GM19395 (cell line): ENCODE measurements at regions not wholly inside any gene's neighbourhood (a gene's known extent, or its start where the extent isn't known, plus 50 kb on each side); places are given as distances from the start of the nearest gene placed in this dataset.

Source experiments
- ATAC-seq: cut with Tn5 transposase; IDR thresholded peaks from one replicate; pipeline ENCODE4 v1.9.1; 2021; ENCODE audit warnings: mild to moderate bottlenecking, moderate library complexity; ENCODE audit not compliant: unreplicated experiment

- ATAC-seq = no peak
Observed at GRCh38 chr11:76277298-76278175, 71.2 kb upstream of the WNT11 start.

- no peak for ATAC-seq
Observed at GRCh38 chr11:76276781-76277155, 70.5 kb upstream of the WNT11 start.

GRCh38 chr11:76276046-76276780 lies 69.9 kb upstream of the WNT11 start:
- no peak for ATAC-seq

DNA sequence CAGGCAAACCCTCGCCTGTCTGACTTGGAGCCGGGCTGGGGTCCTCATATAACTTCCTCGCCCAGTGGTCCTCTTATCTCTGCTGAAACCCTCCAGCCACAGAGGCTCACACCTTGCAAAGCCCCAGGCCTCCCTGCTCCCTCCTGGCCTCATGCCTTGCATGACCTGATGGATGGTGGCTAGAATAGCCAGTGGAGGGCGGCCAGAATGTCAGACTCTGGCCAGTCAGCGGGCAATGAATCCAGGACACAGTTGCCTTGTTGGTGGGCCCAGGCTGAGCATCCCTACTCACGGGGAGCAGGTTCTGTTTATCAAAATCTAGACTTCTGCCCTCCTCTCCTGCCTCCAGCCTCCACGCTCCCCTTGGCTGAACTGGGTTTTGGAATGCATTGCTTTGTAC lies 69.1 kb upstream of the WNT11 start:
- no peak for ATAC-seq

GRCh38 chr11:76271068-76271467 lies 64.8 kb upstream of the WNT11 start:
- ATAC-seq = no peak

- ATAC-seq = no peak
Observed at GRCh38 chr11:76270389-76270788, 64.1 kb upstream of the WNT11 start.

- ATAC-seq = no peak
Observed at GRCh38 chr11:76269661-76270261, 63.5 kb upstream of the WNT11 start.

DNA sequence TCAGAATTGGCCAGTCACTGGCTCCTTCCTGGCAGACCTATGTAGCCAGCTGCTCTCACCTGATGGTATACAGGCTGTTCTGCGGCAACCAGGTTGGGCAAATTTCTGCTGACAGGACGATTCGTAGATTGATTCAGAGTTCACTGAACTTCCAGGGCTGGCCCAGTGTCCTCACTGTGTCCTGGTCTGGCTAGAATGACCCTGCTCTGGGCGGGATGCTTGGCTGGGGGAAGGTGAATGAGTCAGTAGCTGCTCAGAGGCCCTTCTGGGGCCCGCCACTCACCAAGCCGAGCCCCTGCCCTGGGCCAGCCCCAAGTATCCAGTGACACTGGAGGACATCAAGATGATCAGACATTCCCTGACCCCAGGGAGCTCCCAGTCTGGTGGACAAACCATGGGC lies 62.9 kb upstream of the WNT11 start:
- ATAC-seq = no peak

GRCh38 chr11:76268498-76268897 lies 62.2 kb upstream of the WNT11 start:
- no peak for ATAC-seq

- ATAC-seq = no peak
Observed at GRCh38 chr11:76267556-76267955, 61.3 kb upstream of the WNT11 start.

- no peak for ATAC-seq
Observed at GRCh38 chr11:76266286-76267100, 60.2 kb upstream of the WNT11 start.

DNA sequence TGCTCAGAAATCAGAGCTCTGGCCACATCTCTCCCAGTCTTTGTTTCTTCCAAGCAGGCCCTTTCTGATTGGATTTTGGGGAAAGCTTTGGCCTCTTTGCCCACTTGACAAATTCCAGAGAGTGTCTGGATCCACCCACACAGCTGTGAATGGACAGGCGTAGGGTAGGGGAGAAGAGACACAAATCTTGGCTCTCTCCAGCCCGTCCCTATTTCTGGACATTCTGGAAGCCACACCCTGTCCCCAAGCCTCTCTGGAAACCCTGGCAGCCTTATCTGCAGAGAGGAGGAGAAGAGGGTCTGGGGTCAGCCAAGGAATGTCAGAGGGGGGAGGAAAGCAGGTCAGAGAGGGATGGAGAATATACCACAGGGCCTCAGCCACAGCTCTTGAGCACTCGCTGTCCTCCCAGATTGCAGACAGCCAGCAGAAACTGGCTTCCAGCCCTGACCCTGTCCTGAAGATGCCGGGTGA lies 59.5 kb upstream of the WNT11 start:
- ATAC-seq = no peak

DNA sequence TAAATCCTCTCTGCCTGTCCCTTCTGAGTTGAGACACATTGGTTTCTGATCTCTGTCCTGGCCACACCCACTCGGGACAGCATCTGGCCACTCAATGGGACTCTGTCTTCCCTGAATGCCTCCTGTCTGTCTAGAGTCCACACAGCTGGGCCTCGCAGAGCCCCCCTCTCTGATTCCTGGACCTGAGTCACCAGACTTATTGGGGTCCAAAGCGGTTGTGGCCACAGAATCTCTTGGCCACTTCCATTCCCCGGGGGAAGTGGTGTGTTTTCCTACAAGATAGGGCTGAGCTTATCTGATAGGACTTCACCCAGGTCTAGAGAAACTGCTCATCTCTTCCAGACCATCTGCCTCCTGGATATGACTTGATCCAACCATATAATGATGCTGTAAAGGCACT lies 57.4 kb upstream of the WNT11 start:
- no peak for ATAC-seq

GRCh38 chr11:76263166-76263565 lies 56.9 kb upstream of the WNT11 start:
- no peak for ATAC-seq

GRCh38 chr11:76260296-76260925 lies 54.1 kb upstream of the WNT11 start:
- no peak for ATAC-seq

DNA sequence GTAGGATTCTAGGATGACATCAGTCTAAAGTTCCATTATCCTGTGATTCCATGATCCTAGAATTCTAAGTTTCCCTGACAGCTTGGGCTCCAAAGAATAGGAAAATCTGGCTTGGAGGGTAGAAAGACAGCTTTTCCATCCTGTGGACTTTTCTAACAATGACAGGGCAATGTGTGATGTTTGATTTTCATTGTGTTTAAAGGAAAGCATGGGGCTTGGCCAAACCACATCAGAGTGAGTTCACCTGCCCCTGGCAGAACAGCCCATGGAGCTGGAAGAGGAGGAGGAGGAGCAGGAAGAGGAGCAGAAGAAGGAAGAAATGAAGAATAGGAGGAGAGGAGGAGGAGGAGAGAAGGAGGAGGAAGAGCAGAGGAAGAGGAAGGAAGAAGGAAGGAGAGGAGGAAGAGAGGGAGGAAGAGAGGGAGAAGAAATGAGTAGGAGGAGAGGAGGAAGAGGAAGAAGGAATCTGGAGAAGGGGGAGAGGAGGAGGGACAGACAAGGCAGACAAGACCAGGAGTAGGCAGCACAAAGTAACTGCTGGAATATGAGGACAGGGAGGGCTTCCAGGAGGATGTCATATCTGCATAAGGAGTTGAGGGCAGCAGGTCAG lies 53.1 kb upstream of the WNT11 start:
- ATAC-seq = no peak

DNA sequence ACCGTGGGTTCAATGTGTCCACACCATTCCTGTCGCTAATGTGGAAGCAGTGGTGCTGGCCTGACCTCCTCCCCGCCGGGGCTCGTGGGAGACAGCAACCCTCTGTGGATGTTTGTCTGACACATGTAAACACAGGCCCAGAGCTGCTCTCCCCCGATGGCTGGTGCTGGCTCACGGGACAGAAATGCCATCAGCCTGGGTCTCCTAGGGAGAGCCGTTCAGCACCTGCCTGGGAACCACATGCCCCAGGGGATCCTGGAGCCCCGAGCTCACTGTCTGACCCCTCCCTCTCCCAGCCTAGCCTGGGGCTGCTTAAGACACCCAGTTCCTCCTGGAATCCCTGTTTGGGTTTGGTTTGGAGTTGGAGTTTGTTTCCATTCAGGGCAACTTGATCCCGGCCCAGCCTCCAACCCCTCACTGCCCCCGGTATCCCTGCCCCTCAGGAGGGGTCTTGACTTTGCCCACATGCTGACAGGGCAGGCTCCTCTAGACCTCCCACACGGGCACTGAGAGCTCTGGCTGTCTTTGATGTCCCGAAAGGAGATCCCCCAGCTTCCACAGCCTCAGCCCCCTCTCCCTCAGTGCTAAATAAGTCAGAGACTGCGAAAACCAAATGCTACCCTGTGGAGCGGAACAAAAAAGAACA lies 50.9 kb upstream of the WNT11 start:
- ATAC-seq = no peak

- no peak for ATAC-seq
Observed at GRCh38 chr11:76256448-76256847, 50.1 kb upstream of the WNT11 start.
